Vagina (tissue), 2 donors: ENCODE measurements at regions not wholly inside any gene's neighbourhood (a gene's known extent, or its start where the extent isn't known, plus 50 kb on each side); places are given as distances from the start of the nearest gene placed in this dataset.

Experiments used
- POLR2A ChIP-seq, 2 donors: fragments of 450-650 bp; IDR thresholded peaks; one replicate each; pipeline ENCODE4 v1.6.1; 2017; ENCODE audit warnings: antibody characterized with exemption in 2 of 2, mild to moderate bottlenecking in 2 of 2, moderate library complexity in 2 of 2
- TF ChIP-seq, protein P1 (sequence below), 3 experiments: fragments of 450-650 bp in 2 of 3; fragments of 200-600 bp in 1 of 3; sonication (generic) in 1 of 3; IDR thresholded peaks; one replicate each; pipeline ENCODE4 v1.5.1; 2017 to 2019; ENCODE audit warnings: antibody characterized with exemption in 3 of 3, mild to moderate bottlenecking in 2 of 3, moderate library complexity in 2 of 3

DNA sequence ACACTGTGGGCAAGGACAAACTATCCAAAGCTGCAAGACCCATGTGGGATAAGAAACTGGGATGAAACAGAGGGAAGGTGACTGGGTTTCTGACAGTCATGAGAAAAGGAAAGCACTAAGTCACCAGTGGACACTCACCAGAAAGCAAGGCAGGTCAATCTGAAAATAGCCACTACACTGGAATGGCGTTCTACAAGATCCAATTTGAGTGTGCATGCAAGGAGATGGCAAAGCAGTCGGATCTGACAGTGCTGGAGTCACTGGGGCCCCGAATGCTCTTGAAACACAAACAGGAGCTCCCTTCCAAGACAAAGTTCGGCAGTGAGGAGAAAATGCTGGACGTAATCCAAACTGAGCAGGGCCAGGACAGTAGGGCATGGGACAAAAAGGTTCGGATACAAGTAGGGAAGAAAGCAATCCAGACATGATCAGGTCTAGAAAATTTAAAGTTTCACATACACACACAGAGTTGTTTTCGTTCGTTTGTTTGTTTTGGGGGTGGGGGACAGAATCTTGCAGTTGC, 95.5 kb downstream of the EOMES start:
- no peak for TF ChIP-seq POLR2A (IDR thresholded peaks at IDR 0.05)
- TF ChIP-seq, protein P1, sequence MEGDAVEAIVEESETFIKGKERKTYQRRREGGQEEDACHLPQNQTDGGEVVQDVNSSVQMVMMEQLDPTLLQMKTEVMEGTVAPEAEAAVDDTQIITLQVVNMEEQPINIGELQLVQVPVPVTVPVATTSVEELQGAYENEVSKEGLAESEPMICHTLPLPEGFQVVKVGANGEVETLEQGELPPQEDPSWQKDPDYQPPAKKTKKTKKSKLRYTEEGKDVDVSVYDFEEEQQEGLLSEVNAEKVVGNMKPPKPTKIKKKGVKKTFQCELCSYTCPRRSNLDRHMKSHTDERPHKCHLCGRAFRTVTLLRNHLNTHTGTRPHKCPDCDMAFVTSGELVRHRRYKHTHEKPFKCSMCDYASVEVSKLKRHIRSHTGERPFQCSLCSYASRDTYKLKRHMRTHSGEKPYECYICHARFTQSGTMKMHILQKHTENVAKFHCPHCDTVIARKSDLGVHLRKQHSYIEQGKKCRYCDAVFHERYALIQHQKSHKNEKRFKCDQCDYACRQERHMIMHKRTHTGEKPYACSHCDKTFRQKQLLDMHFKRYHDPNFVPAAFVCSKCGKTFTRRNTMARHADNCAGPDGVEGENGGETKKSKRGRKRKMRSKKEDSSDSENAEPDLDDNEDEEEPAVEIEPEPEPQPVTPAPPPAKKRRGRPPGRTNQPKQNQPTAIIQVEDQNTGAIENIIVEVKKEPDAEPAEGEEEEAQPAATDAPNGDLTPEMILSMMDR (IDR thresholded peaks at IDR 0.05) = no peak
